K562 (cell line): ENCODE measurements at regions not wholly inside any gene's neighbourhood (a gene's known extent, or its start where the extent isn't known, plus 50 kb on each side); places are given as distances from the start of the nearest gene placed in this dataset.

ENCODE experiments used
- CC2D1A ChIP-seq: fragments of 450-650 bp; IDR thresholded peaks from 2 replicates; pipeline ENCODE4 v1.6.1; 2017; ENCODE audit warnings: mild to moderate bottlenecking
- RAD21 ChIP-seq, 2 experiments: fragments of 250-450 bp in 1 of 2; fragments of 450-650 bp in 1 of 2; sonication (Bioruptor Pico) in 1 of 2; formaldehyde crosslinking in 1 of 2; IDR thresholded peaks in 1 of 2; conservative IDR thresholded peaks in 1 of 2; 2 replicates each; pipeline versions ENCODE4 v1.4.0 to v1.8.0; 2020 to 2022; ENCODE audit warnings: mild to moderate bottlenecking in 2 of 2, moderate library complexity in 1 of 2
- REST ChIP-seq, 2 experiments: fragments of 450-650 bp; formaldehyde crosslinking in 1 of 2; IDR thresholded peaks; 2 replicates each; pipeline versions ENCODE4 v1.4.0 to v1.6.1; 2014 to 2020; ENCODE audit warnings: mild to moderate bottlenecking in 2 of 2, borderline replicate concordance in 1 of 2, low read depth in 1 of 2
- STAG1 ChIP-seq: sonication (generic); formaldehyde crosslinking; IDR thresholded peaks from 2 replicates; pipeline ENCODE4 v1.5.0; 2020; ENCODE audit warnings: missing genetic modification reagents, borderline replicate concordance
- TEAD1 ChIP-seq, 2 experiments: fragments of 450-650 bp in 1 of 2; sonication (generic) in 1 of 2; formaldehyde crosslinking; IDR thresholded peaks; 2 replicates each; pipeline versions ENCODE4 v1.4.0 to v1.8.0; 2020 to 2022; ENCODE audit warnings: mild to moderate bottlenecking in 2 of 2, missing genetic modification reagents in 1 of 2
- ZBTB40 ChIP-seq, 2 experiments: fragments of 450-650 bp in 1 of 2; sonication (generic) in 1 of 2; formaldehyde crosslinking in 1 of 2; IDR thresholded peaks; 2 replicates each; pipeline versions ENCODE4 v1.7.1 to v1.9.0; 2016 to 2022; ENCODE audit warnings: inconsistent platforms in 1 of 2, mild to moderate bottlenecking in 1 of 2, missing genetic modification reagents in 1 of 2
- ZNF174 ChIP-seq: fragments of 250-450 bp; sonication (Bioruptor Pico); IDR thresholded peaks from 2 replicates; pipeline ENCODE4 v1.4.0; 2020; ENCODE audit warnings: mild to moderate bottlenecking

GRCh38 chr18:57881818-57882413 is 78.8 kb upstream of the ATP8B1 start (continued):
- no peak for TF ChIP-seq ZBTB40 (IDR thresholded peaks at IDR 0.05)
- TF ChIP-seq ZBTB40 (CRISPR knock-in tag; IDR thresholded peaks at IDR 0.05), result no peak
- peak; percentile 81 to 89 for TF ChIP-seq RAD21 (CRISPR knock-in tag; conservative IDR thresholded peaks at IDR 0.05 in 1 of 2, IDR thresholded peaks at IDR 0.05 in 1 of 2)
- TF ChIP-seq CC2D1A, result 0 out of 2 replicates have a peak, but pooled peaks have one; percentile 51
- peak; percentile 58; the same call in 1 of the 2 replicates for TF ChIP-seq STAG1 (CRISPR knock-in tag)
- no peak for TF ChIP-seq ZNF174 (CRISPR knock-in tag)
- peak; percentile 86 for TF ChIP-seq REST (IDR thresholded peaks at IDR 0.05; ENCODE audit: borderline replicate concordance)
- TF ChIP-seq REST (CRISPR knock-in tag; IDR thresholded peaks at IDR 0.05; ENCODE audit: low read depth), result no peak
- TF ChIP-seq TEAD1 (CRISPR knock-in tag; IDR thresholded peaks at IDR 0.05), result 0 out of 4 replicates have a peak, but pooled peaks of 1 of the 2 experiments have one; percentile 39
